K562 (cell line): ENCODE measurements at regions not wholly inside any gene's neighbourhood (a gene's known extent, or its start where the extent isn't known, plus 50 kb on each side); places are given as distances from the start of the nearest gene placed in this dataset.

ENCODE experiments used
- ATAC-seq: fragments of 200-7000 bp; cut with Tn5 transposase; 3 replicates; pipeline ENCODE4 v1.9.1; 2020; ENCODE audit warnings: moderate library complexity
- BruUV-seq: library from RNA; stranded (reverse); fragments of 400-500 nt; replicated peaks from 2 replicates; lab custom pipeline; 2021; lab: Mats Ljungman, UMichigan
- CTCF ChIA-PET: fragments of 300-600 bp; formaldehyde crosslinking; extraction: SDS; loops from one replicate; lab custom pipeline; 2021; ENCODE audit warnings: low intra/inter-chr PET ratio; lab: Yijun Ruan, JAX
- POLR2A ChIA-PET: fragments of 300-600, 350-650 bp; sonication (Branson Sonifier 250); formaldehyde crosslinking; extraction: SDS; loops from one replicate; lab custom pipeline; 2021; ENCODE audit warnings: antibody characterized with exemption, inconsistent platforms; lab: Yijun Ruan, JAX
- DNase-seq, 4 experiments: peaks; one replicate each; pipeline versions ENCODE4 v3.0.0 to v3.0.0-alpha.2; 2011 to 2018; ENCODE audit warnings: low spot score in 3 of 4, mixed read lengths in 3 of 4; ENCODE audit errors: extremely low read depth in 1 of 4
- FAIRE-seq: peaks from 2 replicates; lab custom pipeline; 2011; peaks lifted over from hg19 to GRCh38; lab: Jason Lieb, UNC
- H2AFZ ChIP-seq: 2 replicates; pipeline ENCODE4 v1.6.0; 2011; ENCODE audit warnings: low read depth, low read length, control low read depth, inconsistent platforms
- H3K27ac ChIP-seq: fragments of 200-600 bp; 3 replicates; pipeline ENCODE4 v1.8.0; 2011; ENCODE audit warnings: low read depth, mild to moderate bottlenecking, control low read depth, inconsistent platforms, low read length, moderate library complexity, mixed read lengths; ENCODE audit errors: extremely low read depth
- H3K27me3 ChIP-seq, 2 experiments: fragments of 300-600 bp in 1 of 2; 2 replicates in 1 of 2; 3 replicates in 1 of 2; pipeline versions ENCODE4 v1.6.0 to v1.8.0; 2011; ENCODE audit warnings: inconsistent platforms in 2 of 2, low read length in 2 of 2, mild to moderate bottlenecking in 1 of 2, mixed read lengths in 1 of 2, moderate library complexity in 1 of 2; ENCODE audit not compliant: control insufficient read depth in 2 of 2, insufficient read depth in 2 of 2
- H3K36me3 ChIP-seq: fragments of 300-600 bp; 3 replicates; pipeline ENCODE4 v1.8.0; 2011; ENCODE audit warnings: mild to moderate bottlenecking, low read length, inconsistent platforms; ENCODE audit not compliant: control insufficient read depth, insufficient read depth
- H3K4me1 ChIP-seq, 2 experiments: fragments of 200-600 bp in 1 of 2; replicated peaks in 1 of 2; 2 replicates in 1 of 2; 3 replicates in 1 of 2; pipeline versions ENCODE4 v1.5.1 to v1.8.0; 2011; ENCODE audit warnings: inconsistent platforms in 2 of 2, low read length in 2 of 2, mild to moderate bottlenecking in 1 of 2, mixed read lengths in 1 of 2, moderate library complexity in 1 of 2; ENCODE audit not compliant: control insufficient read depth in 2 of 2, insufficient read depth in 2 of 2
- H3K4me2 ChIP-seq: 2 replicates; pipeline ENCODE4 v1.6.1; 2011; ENCODE audit warnings: low read length, control low read depth, inconsistent platforms, mixed read lengths; ENCODE audit not compliant: insufficient read depth
- H3K4me3 ChIP-seq: fragments of 200-600 bp; sonication (generic), shearing (Covaris generic); 2 replicates; pipeline ENCODE4 v1.5.1; 2016; ENCODE audit warnings: control low read depth, inconsistent platforms
- H3K79me2 ChIP-seq: fragments of 200-600 bp; 3 replicates; pipeline ENCODE4 v1.8.0; 2011; ENCODE audit warnings: low read length, inconsistent platforms; ENCODE audit not compliant: control insufficient read depth, insufficient read depth
- H3K9ac ChIP-seq, 2 experiments: 2 replicates each; pipeline versions ENCODE4 v1.6.0 to v1.6.1; 2011; ENCODE audit warnings: low read depth in 2 of 2, low read length in 2 of 2, control low read depth in 1 of 2, inconsistent platforms in 1 of 2, mild to moderate bottlenecking in 1 of 2, mixed read lengths in 1 of 2; ENCODE audit not compliant: insufficient read depth in 1 of 2
- H3K9me1 ChIP-seq: one replicate; pipeline ENCODE4 v1.6.0; 2011; ENCODE audit warnings: inconsistent platforms, mild to moderate bottlenecking, low read length, moderate library complexity; ENCODE audit not compliant: control insufficient read depth, insufficient read depth
- H3K9me3 ChIP-seq: replicated peaks from 2 replicates; pipeline ENCODE4 v1.5.1; 2011; ENCODE audit warnings: low read depth, low read length, inconsistent platforms; ENCODE audit not compliant: control insufficient read depth, insufficient read depth
- H4K20me1 ChIP-seq: replicated peaks from 2 replicates; pipeline ENCODE4 v1.6.1; 2011; ENCODE audit warnings: low read length, inconsistent platforms, mixed read lengths; ENCODE audit not compliant: control insufficient read depth, insufficient read depth
- ARNT ChIP-seq, 2 experiments: fragments of 450-650 bp; IDR thresholded peaks; 2 replicates each; pipeline ENCODE4 v1.6.1; 2016; ENCODE audit warnings: mild to moderate bottlenecking in 1 of 2
- BMI1 ChIP-seq: fragments of 150-350 bp; IDR thresholded peaks from 2 replicates; pipeline ENCODE4 v1.6.1; 2014; ENCODE audit warnings: low read length
- GTF2E2 ChIP-seq: fragments of 200-800 bp; sonication (Bioruptor generic); IDR thresholded peaks from 2 replicates; pipeline ENCODE4 v1.6.1; 2016; ENCODE audit warnings: missing genetic modification characterization, missing compliant biosample characterization
- MCM5 ChIP-seq: fragments of 450-650 bp; IDR thresholded peaks from 2 replicates; pipeline ENCODE4 v1.6.1; 2016; ENCODE audit warnings: low read depth
- THRA ChIP-seq: fragments of 450-650 bp; IDR thresholded peaks from 2 replicates; pipeline ENCODE4 v1.6.1; 2017; ENCODE audit warnings: mild to moderate bottlenecking, moderate library complexity
- TRIM28 ChIP-seq: fragments of 450-650 bp; IDR thresholded peaks from 2 replicates; pipeline ENCODE4 v1.6.1; 2017
- ZFP36 ChIP-seq: fragments of 150-350 bp; IDR thresholded peaks from 2 replicates; pipeline ENCODE4 v1.6.1; 2018; ENCODE audit warnings: low read length, low read depth; ENCODE audit not compliant: partially characterized antibody
- WGBS: fragments of 100-300 bp; shearing (Covaris generic); methylation state at CpG from one replicate; pipeline ENCODE4 v1.1.6; 2016; ENCODE audit warnings: low coverage, mixed read lengths; ENCODE audit not compliant: insufficient coverage; ENCODE audit errors: missing lambda C conversion rate; 5-methylcytosine and 5-hydroxymethylcytosine counted together
- in situ Hi-C: fragments of 300-500 bp; cut with MboI; formaldehyde crosslinking; loops from 4 replicates; pipeline ENCODE4 v1.15.0; 2018; ENCODE audit warnings: inconsistent platforms, mixed read lengths
- intact Hi-C: fragments of 100-400 bp; cut with micrococcal nuclease; formaldehyde crosslinking; loops from 2 replicates; pipeline ENCODE4 v1.14.2; 2022
- TF ChIP-seq, protein P1 (sequence below): fragments of 450-650 bp; formaldehyde crosslinking; IDR thresholded peaks from 2 replicates; pipeline ENCODE4 v1.4.0; 2022; ENCODE audit warnings: missing genetic modification characterization

GRCh38 chr12:125360540-125360939 lies 295.3 kb downstream of the AACS start:
- POLR2A ChIA-PET = no interaction called here
- no peak for FAIRE-seq

More at GRCh38 chr12:125360540-125360939, 295.3 kb downstream of the AACS start:
- WGBS = 3% methylated on average over 4 of the region's 4 CpGs
- H3K27me3 ChIP-seq = peaks cover 0 to 3% of the 10 kb centered on the region in 2 experiments; a peak in 1 of 5 replicates
- intact Hi-C loops (no loop called here), in situ Hi-C loops (no loop called here)
- no peaks in the 10 kb centered on the region for H3K79me2 ChIP-seq
- H3K36me3 ChIP-seq = no peaks in the 10 kb centered on the region
- no peak overlapping the region for H3K4me2 ChIP-seq
- no peak overlapping the region for H3K27ac ChIP-seq
- H3K4me3 ChIP-seq = no peak overlapping the region
- no peaks in the 10 kb centered on the region for H3K4me1 ChIP-seq
- DNase-seq = no peak
- no peak overlapping the region for H2AFZ ChIP-seq
- CTCF ChIA-PET = no interaction called here
- H3K9me1 ChIP-seq = no peaks in the 10 kb centered on the region
- H3K9ac ChIP-seq = no peak overlapping the region
- H3K9me3 ChIP-seq = no peaks in the 10 kb centered on the region
- H4K20me1 ChIP-seq = no peaks in the 10 kb centered on the region
- ATAC-seq = no peak
- TF ChIP-seq, protein P1, sequence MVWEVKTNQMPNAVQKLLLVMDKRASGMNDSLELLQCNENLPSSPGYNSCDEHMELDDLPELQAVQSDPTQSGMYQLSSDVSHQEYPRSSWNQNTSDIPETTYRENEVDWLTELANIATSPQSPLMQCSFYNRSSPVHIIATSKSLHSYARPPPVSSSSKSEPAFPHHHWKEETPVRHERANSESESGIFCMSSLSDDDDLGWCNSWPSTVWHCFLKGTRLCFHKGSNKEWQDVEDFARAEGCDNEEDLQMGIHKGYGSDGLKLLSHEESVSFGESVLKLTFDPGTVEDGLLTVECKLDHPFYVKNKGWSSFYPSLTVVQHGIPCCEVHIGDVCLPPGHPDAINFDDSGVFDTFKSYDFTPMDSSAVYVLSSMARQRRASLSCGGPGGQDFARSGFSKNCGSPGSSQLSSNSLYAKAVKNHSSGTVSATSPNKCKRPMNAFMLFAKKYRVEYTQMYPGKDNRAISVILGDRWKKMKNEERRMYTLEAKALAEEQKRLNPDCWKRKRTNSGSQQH (CRISPR knock-in tag) = no peak
- TF ChIP-seq THRA (no peak), BMI1 (no peak), GTF2E2 (tag) (no peak), ARNT (IDR thresholded peaks at IDR 0.05) (no peak), TRIM28 (no peak), MCM5 (no peak), ZFP36 (peak; percentile 94)
- no TSS peak for BruUV-seq
